ENCODE measurements at regions not wholly inside any gene's neighbourhood (a gene's known extent, or its start where the extent isn't known, plus 50 kb on each side); places are given as distances from the start of the nearest gene placed in this dataset.
"Not testable (repeated sequence)": the region's sequence is repeated elsewhere in the genome, so short reads cannot be mapped to it uniquely, and the experiment has no call there.

- no peaks in the 10 kb centered on the region for H3K79me2 ChIP-seq (ENCODE audit: insufficient read depth)
These were observed 96.5 kb downstream of the PPIAL4G start for GRCh38 chr1:148386617-148387016.

GRCh38 chr1:148386031-148386398 is 97.1 kb downstream of the PPIAL4G start:
- WGBS (ENCODE audit: low lambda C conversion rate): 46% methylated on average over 4 of the region's 4 CpGs
- CTCF ChIA-PET; DNase-seq; H3K4me3 ChIP-seq (ENCODE audit: low read depth in 2 of 2, low read length in 1 of 2); H3K9me2 ChIP-seq; H3F3A ChIP-seq (replicated peaks; ENCODE audit: insufficient read depth); POLR2A ChIA-PET; H3K36me3 ChIP-seq (replicated peaks in 1 of 2; ENCODE audit: control insufficient read depth in 1 of 2, insufficient read depth in 2 of 2, low read length in 1 of 2); H3K9ac ChIP-seq; H3K4me1 ChIP-seq (ENCODE audit: control insufficient read depth in 1 of 2, insufficient read depth in 2 of 2, low read depth in 1 of 2, low read length in 1 of 2); H3K9me3 ChIP-seq; H3K27me3 ChIP-seq (ENCODE audit: insufficient read depth); H3K79me2 ChIP-seq (ENCODE audit: insufficient read depth); H2AFZ ChIP-seq (ENCODE audit: low read depth); H4K20me1 ChIP-seq (ENCODE audit: insufficient read depth); H3K4me2 ChIP-seq; H3K27ac ChIP-seq (ENCODE audit: low read depth in 2 of 2, low read length in 1 of 2): not testable (repeated sequence)

More at GRCh38 chr1:148386617-148387016, 96.5 kb downstream of the PPIAL4G start:
- no peak overlapping the region for H3K9ac ChIP-seq
- H3K27ac ChIP-seq (ENCODE audit: low read depth in 2 of 2, low read length in 1 of 2): no peak overlapping the region
- WGBS (ENCODE audit: low lambda C conversion rate): 71% methylated on average over 1 of the region's 1 CpG
- H3F3A ChIP-seq (replicated peaks; ENCODE audit: insufficient read depth): no peaks in the 10 kb centered on the region
- POLR2A ChIA-PET: no interaction called here
- H3K4me3 ChIP-seq (ENCODE audit: low read depth in 2 of 2, low read length in 1 of 2): no peak overlapping the region
- H3K36me3 ChIP-seq (replicated peaks in 1 of 2; ENCODE audit: control insufficient read depth in 1 of 2, insufficient read depth in 2 of 2, low read length in 1 of 2): no peaks in the 10 kb centered on the region
- CTCF ChIA-PET: no interaction called here
- no peak overlapping the region for H2AFZ ChIP-seq (ENCODE audit: low read depth)
- no peaks in the 10 kb centered on the region for H4K20me1 ChIP-seq (ENCODE audit: insufficient read depth)
- H3K9me3 ChIP-seq: no peaks in the 10 kb centered on the region
- H3K27me3 ChIP-seq (ENCODE audit: insufficient read depth): no peaks in the 10 kb centered on the region; the same call in 1 of the 2 replicates
- no peaks in the 10 kb centered on the region; a peak in 1 of 4 replicates for H3K4me1 ChIP-seq (ENCODE audit: control insufficient read depth in 1 of 2, insufficient read depth in 2 of 2, low read depth in 1 of 2, low read length in 1 of 2)
- TF ChIP-seq RXRA (IDR thresholded peaks at IDR 0.05; ENCODE audit: borderline replicate concordance, low read depth) (no peak), NRF1 (IDR thresholded peaks at IDR 0.05; ENCODE audit: low read depth, low read length) (no peak), SIN3A (IDR thresholded peaks at IDR 0.05; ENCODE audit: borderline replicate concordance, low read depth, low read length) (no peak), MXI1 (IDR thresholded peaks at IDR 0.05; ENCODE audit: low read depth, low read length) (no peak), EP300 (IDR thresholded peaks at IDR 0.05; ENCODE audit: borderline replicate concordance in 1 of 2, low read depth in 1 of 2, low read length in 1 of 2) (no peak), TAF1 (IDR thresholded peaks at IDR 0.05; ENCODE audit: borderline replicate concordance, low read depth, low read length) (no peak), MEF2A (IDR thresholded peaks at IDR 0.05; ENCODE audit: borderline replicate concordance, low read depth) (no peak), RAD21 (IDR thresholded peaks at IDR 0.05; ENCODE audit: low read length) (no peak), TEAD4 (IDR thresholded peaks at IDR 0.05; ENCODE audit: borderline replicate concordance, insufficient read depth) (no peak), ELF1 (IDR thresholded peaks at IDR 0.05) (no peak), YY1 (IDR thresholded peaks at IDR 0.05; ENCODE audit: low read depth) (no peak), GATA2 (CRISPR knock-in tag; IDR thresholded peaks at IDR 0.05) (no peak), JUND (IDR thresholded peaks at IDR 0.05) (no peak), FOXM1 (IDR thresholded peaks at IDR 0.05; ENCODE audit: low read depth) (no peak)
- TF ChIP-seq, protein P1, sequence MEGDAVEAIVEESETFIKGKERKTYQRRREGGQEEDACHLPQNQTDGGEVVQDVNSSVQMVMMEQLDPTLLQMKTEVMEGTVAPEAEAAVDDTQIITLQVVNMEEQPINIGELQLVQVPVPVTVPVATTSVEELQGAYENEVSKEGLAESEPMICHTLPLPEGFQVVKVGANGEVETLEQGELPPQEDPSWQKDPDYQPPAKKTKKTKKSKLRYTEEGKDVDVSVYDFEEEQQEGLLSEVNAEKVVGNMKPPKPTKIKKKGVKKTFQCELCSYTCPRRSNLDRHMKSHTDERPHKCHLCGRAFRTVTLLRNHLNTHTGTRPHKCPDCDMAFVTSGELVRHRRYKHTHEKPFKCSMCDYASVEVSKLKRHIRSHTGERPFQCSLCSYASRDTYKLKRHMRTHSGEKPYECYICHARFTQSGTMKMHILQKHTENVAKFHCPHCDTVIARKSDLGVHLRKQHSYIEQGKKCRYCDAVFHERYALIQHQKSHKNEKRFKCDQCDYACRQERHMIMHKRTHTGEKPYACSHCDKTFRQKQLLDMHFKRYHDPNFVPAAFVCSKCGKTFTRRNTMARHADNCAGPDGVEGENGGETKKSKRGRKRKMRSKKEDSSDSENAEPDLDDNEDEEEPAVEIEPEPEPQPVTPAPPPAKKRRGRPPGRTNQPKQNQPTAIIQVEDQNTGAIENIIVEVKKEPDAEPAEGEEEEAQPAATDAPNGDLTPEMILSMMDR (IDR thresholded peaks at IDR 0.05): no peak
- TF ChIP-seq, protein P2, sequence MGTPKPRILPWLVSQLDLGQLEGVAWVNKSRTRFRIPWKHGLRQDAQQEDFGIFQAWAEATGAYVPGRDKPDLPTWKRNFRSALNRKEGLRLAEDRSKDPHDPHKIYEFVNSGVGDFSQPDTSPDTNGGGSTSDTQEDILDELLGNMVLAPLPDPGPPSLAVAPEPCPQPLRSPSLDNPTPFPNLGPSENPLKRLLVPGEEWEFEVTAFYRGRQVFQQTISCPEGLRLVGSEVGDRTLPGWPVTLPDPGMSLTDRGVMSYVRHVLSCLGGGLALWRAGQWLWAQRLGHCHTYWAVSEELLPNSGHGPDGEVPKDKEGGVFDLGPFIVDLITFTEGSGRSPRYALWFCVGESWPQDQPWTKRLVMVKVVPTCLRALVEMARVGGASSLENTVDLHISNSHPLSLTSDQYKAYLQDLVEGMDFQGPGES (IDR thresholded peaks at IDR 0.05; ENCODE audit: low read depth, low read length): no peak
- TF ChIP-seq, protein P3, sequence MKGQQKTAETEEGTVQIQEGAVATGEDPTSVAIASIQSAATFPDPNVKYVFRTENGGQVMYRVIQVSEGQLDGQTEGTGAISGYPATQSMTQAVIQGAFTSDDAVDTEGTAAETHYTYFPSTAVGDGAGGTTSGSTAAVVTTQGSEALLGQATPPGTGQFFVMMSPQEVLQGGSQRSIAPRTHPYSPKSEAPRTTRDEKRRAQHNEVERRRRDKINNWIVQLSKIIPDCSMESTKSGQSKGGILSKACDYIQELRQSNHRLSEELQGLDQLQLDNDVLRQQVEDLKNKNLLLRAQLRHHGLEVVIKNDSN (IDR thresholded peaks at IDR 0.05; ENCODE audit: borderline replicate concordance, low read depth): no peak
- TF ChIP-seq, protein P4, sequence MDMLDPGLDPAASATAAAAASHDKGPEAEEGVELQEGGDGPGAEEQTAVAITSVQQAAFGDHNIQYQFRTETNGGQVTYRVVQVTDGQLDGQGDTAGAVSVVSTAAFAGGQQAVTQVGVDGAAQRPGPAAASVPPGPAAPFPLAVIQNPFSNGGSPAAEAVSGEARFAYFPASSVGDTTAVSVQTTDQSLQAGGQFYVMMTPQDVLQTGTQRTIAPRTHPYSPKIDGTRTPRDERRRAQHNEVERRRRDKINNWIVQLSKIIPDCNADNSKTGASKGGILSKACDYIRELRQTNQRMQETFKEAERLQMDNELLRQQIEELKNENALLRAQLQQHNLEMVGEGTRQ (IDR thresholded peaks at IDR 0.05; ENCODE audit: borderline replicate concordance, low read depth, low read length): no peak
- TF ChIP-seq, protein P5, sequence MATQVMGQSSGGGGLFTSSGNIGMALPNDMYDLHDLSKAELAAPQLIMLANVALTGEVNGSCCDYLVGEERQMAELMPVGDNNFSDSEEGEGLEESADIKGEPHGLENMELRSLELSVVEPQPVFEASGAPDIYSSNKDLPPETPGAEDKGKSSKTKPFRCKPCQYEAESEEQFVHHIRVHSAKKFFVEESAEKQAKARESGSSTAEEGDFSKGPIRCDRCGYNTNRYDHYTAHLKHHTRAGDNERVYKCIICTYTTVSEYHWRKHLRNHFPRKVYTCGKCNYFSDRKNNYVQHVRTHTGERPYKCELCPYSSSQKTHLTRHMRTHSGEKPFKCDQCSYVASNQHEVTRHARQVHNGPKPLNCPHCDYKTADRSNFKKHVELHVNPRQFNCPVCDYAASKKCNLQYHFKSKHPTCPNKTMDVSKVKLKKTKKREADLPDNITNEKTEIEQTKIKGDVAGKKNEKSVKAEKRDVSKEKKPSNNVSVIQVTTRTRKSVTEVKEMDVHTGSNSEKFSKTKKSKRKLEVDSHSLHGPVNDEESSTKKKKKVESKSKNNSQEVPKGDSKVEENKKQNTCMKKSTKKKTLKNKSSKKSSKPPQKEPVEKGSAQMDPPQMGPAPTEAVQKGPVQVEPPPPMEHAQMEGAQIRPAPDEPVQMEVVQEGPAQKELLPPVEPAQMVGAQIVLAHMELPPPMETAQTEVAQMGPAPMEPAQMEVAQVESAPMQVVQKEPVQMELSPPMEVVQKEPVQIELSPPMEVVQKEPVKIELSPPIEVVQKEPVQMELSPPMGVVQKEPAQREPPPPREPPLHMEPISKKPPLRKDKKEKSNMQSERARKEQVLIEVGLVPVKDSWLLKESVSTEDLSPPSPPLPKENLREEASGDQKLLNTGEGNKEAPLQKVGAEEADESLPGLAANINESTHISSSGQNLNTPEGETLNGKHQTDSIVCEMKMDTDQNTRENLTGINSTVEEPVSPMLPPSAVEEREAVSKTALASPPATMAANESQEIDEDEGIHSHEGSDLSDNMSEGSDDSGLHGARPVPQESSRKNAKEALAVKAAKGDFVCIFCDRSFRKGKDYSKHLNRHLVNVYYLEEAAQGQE (IDR thresholded peaks at IDR 0.05; ENCODE audit: low read depth, low read length): no peak
- H3K4me2 ChIP-seq: no peak overlapping the region
- H3K9me2 ChIP-seq: no peaks in the 10 kb centered on the region
- no peak for DNase-seq

Data from SK-N-SH (cell line).